SU-DHL-6 (cell line): ENCODE measurements at regions not wholly inside any gene's neighbourhood (a gene's known extent, or its start where the extent isn't known, plus 50 kb on each side); places are given as distances from the start of the nearest gene placed in this dataset.

Source experiments
- EZH2phosphoT487 ChIP-seq: fragments of 200-600 bp; sonication (generic), shearing (Covaris generic); conservative IDR thresholded peaks from 2 replicates; pipeline ENCODE4 v1.6.1; 2018; ENCODE audit warnings: mild to moderate bottlenecking, antibody characterized with exemption, low read length, moderate library complexity, mixed read lengths
- TF ChIP-seq, protein P1 (sequence below): fragments of 200-600 bp; sonication (generic); IDR thresholded peaks from one replicate; pipeline ENCODE4 v1.5.1; 2017; ENCODE audit warnings: antibody characterized with exemption, mild to moderate bottlenecking, low read length, moderate library complexity; ENCODE audit not compliant: insufficient read depth, poor library complexity, severe bottlenecking

DNA sequence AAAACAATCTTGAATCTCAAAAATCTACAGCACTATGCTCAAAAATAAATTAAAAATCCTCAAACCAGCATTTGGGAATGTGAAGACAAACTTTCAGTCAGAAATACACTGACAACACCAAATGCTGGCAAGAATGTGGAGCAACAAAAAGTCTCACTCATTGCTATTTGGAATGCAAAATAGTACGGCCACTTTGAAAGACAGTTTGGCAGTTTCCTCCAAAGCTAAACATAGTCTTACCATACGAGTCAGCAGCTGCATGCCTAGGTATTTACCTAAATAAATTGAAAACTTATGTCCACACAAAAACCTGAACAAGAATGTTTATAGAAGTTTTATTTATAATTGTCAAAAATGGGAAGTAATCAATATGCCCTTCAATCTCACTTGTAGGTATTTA, 904.2 kb upstream of the LRRC4C start:
- TF ChIP-seq, protein P1, sequence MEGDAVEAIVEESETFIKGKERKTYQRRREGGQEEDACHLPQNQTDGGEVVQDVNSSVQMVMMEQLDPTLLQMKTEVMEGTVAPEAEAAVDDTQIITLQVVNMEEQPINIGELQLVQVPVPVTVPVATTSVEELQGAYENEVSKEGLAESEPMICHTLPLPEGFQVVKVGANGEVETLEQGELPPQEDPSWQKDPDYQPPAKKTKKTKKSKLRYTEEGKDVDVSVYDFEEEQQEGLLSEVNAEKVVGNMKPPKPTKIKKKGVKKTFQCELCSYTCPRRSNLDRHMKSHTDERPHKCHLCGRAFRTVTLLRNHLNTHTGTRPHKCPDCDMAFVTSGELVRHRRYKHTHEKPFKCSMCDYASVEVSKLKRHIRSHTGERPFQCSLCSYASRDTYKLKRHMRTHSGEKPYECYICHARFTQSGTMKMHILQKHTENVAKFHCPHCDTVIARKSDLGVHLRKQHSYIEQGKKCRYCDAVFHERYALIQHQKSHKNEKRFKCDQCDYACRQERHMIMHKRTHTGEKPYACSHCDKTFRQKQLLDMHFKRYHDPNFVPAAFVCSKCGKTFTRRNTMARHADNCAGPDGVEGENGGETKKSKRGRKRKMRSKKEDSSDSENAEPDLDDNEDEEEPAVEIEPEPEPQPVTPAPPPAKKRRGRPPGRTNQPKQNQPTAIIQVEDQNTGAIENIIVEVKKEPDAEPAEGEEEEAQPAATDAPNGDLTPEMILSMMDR = no peak
- TF ChIP-seq EZH2phosphoT487 = no peak
